GM10266 (cell line): ENCODE measurements at regions not wholly inside any gene's neighbourhood (a gene's known extent, or its start where the extent isn't known, plus 50 kb on each side); places are given as distances from the start of the nearest gene placed in this dataset.

Experiments used
- DNase-seq: peaks from one replicate; pipeline ENCODE4 v3.0.0; 2012; ENCODE audit errors: extremely low spot score
- TF ChIP-seq, protein P1 (sequence below): IDR thresholded peaks from 2 replicates; pipeline ENCODE4 v1.5.1; 2012; ENCODE audit warnings: mild to moderate bottlenecking, low read depth; ENCODE audit not compliant: control insufficient read depth, insufficient read depth; ENCODE audit errors: missing control alignments

DNA sequence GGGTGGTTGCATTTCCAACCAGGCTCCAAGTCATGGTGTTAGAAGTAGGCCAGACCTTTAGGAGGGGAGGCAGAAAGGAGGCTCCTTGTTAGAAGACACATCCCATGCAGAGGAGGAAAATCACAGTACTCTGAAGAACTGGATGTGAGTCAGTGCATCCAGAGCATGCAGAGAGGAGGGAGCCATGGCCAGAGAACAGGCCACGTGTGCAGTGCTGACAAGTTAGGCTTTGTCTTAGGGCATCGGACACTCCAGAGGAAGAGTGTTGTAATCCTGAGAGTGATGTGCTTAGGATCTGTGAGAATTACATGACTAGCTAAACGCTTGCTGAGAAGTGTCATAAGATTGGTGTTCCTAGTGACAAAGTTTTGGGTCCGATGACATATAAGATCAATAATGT, 456.5 kb upstream of the THRB start:
- no peak for DNase-seq
- TF ChIP-seq, protein P1, sequence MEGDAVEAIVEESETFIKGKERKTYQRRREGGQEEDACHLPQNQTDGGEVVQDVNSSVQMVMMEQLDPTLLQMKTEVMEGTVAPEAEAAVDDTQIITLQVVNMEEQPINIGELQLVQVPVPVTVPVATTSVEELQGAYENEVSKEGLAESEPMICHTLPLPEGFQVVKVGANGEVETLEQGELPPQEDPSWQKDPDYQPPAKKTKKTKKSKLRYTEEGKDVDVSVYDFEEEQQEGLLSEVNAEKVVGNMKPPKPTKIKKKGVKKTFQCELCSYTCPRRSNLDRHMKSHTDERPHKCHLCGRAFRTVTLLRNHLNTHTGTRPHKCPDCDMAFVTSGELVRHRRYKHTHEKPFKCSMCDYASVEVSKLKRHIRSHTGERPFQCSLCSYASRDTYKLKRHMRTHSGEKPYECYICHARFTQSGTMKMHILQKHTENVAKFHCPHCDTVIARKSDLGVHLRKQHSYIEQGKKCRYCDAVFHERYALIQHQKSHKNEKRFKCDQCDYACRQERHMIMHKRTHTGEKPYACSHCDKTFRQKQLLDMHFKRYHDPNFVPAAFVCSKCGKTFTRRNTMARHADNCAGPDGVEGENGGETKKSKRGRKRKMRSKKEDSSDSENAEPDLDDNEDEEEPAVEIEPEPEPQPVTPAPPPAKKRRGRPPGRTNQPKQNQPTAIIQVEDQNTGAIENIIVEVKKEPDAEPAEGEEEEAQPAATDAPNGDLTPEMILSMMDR, result no peak

- TF ChIP-seq, protein P1, result no peak
- no peak for DNase-seq
Observed at GRCh38 chr3:24952388-24952787, 457.7 kb upstream of the THRB start.

- TF ChIP-seq, protein P1, result no peak
- no peak for DNase-seq
Observed at GRCh38 chr3:24953060-24953771, 458.6 kb upstream of the THRB start.

DNA sequence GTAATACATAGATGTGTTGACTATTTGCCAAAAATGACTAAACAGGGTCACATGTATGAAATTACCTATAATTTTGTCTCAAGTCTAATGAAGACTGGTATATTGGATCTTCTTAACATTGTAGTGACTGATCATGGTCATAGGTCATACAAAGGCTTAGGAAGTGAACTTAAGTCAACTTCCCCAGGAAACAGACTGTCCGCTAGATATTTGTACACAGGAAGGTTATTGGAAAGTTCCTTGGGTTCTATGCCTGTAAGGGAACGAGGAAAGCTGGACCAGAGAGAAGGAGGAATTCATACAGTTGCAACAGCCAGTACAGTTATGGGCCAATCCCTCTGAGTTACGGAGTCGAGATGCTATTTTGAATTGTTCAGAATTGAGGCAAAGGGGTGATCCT, 462.0 kb upstream of the THRB start:
- TF ChIP-seq, protein P1, result no peak
- no peak for DNase-seq

- TF ChIP-seq, protein P1, result no peak
- no peak for DNase-seq
Observed at GRCh38 chr3:24958271-24958670, 463.6 kb upstream of the THRB start.

DNA sequence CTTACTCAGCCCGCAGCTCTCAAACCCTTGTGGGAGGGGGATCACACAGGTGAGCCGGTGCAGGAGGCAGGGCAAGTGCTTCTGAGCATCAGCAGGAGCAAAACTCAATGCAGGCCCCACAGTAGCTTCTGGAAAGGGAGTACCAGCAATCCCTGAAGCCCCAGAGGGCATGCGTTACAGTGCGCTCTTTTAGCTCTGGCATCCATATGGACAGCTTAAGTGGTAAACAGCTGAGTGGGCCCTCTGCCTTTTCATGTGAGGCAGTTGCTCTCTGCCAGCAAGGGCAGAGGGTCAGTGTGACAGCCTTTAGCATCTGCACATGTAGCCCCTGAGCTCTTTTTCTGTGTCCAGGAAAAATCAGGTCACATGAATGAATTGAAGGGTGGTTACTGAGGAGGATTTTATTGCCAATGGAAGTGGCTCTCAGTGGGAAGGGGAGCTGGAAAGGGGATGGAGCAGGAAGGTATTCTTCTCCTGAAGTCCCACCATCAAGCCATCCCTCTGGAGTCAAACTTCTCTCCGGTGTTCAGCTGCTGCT, 464.3 kb upstream of the THRB start:
- DNase-seq, result no peak
- TF ChIP-seq, protein P1, result no peak
